Lung (tissue), 11 donors: ENCODE measurements at regions not wholly inside any gene's neighbourhood (a gene's known extent, or its start where the extent isn't known, plus 50 kb on each side); places are given as distances from the start of the nearest gene placed in this dataset.
A peak's percentile ranks its signal among the peaks of the same experiment; 100 is the strongest.

Experiments used
- ATAC-seq: fragments of 200-7000 bp; cut with Tn5 transposase; one replicate; pipeline ENCODE4 v1.9.1; 2020; ENCODE audit warnings: moderate number of reproducible peaks; ENCODE audit not compliant: insufficient read depth, low FRiP score
- DNase-seq, 3 donors: peaks; one replicate each; pipeline ENCODE4 v3.0.0-alpha.2; 2013 to 2017
- H3K27ac ChIP-seq, 2 donors: one replicate each; pipeline ENCODE4 v1.5.1; 2013; ENCODE audit warnings: mild to moderate bottlenecking in 2 of 2, moderate library complexity in 2 of 2, control low read depth in 1 of 2, inconsistent platforms in 1 of 2, low read depth in 1 of 2, low read length in 1 of 2
- H3K27me3 ChIP-seq, 3 donors: one replicate each; pipeline ENCODE4 v1.5.1; 2013; ENCODE audit warnings: low read length in 2 of 3; ENCODE audit not compliant: control insufficient read depth in 3 of 3, insufficient read depth in 3 of 3
- H3K36me3 ChIP-seq, 4 donors: one replicate each; pipeline ENCODE4 v1.5.1; 2013; ENCODE audit warnings: low read length in 4 of 4, mild to moderate bottlenecking in 1 of 4, moderate library complexity in 1 of 4; ENCODE audit not compliant: control insufficient read depth in 4 of 4, insufficient read depth in 4 of 4
- H3K4me1 ChIP-seq, 5 donors: one replicate each; pipeline ENCODE4 v1.5.1; 2013; ENCODE audit warnings: low read length in 5 of 5, mild to moderate bottlenecking in 2 of 5, moderate library complexity in 1 of 5; ENCODE audit not compliant: control insufficient read depth in 5 of 5, insufficient read depth in 5 of 5
- H3K4me3 ChIP-seq: one replicate; pipeline ENCODE4 v1.5.1; 2013; ENCODE audit warnings: mild to moderate bottlenecking, control low read depth, moderate library complexity
- H3K9ac ChIP-seq, 2 donors: one replicate each; pipeline ENCODE4 v1.5.1; 2013; ENCODE audit warnings: low read length in 2 of 2, control low read depth in 1 of 2; ENCODE audit not compliant: insufficient read depth in 1 of 2
- H3K9me3 ChIP-seq, 4 donors: one replicate each; pipeline ENCODE4 v1.5.1; 2013; ENCODE audit warnings: low read length in 3 of 4, mild to moderate bottlenecking in 1 of 4, moderate library complexity in 1 of 4; ENCODE audit not compliant: control insufficient read depth in 4 of 4, insufficient read depth in 3 of 4
- WGBS, 2 donors: extraction: QIAGEN DNeasy Blood & Tissue Kit; methylation state at CpG; one replicate each; pipeline ENCODE4 v1.1.7; 2013; 5-methylcytosine and 5-hydroxymethylcytosine counted together
- TF ChIP-seq, protein P1 (sequence below): IDR thresholded peaks from 2 replicates; pipeline ENCODE4 v1.5.1; 2012; ENCODE audit warnings: mild to moderate bottlenecking; ENCODE audit errors: control extremely low read depth, extremely low read depth
- donor health status: control.
- donor health status: control.
- donor health status: Bipolar disorder and iron deficiency.
- donor health status: healthy.
- donor health status: DM: yes; HTN: yes; CAD: no.

DNA sequence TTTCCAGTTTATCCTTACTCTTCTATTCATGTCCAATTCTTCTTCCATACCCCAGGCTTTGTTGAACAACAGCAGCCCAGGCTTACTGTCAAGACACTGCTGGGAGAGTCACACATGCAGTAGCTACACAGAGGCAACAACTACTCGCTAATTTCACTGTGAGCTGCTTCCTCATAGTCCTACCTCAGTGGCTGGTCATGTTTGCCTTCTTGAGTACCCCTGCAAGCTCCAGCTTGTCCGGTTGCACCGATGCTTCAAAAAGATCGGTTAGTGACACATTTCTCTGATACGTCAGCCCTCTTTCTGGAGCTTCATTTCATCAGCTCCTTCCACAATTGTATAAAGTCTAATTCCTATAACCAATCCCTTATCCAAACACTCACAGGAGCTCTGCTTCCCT, 246.7 kb upstream of the NFIA start:
- no peak overlapping the region for H3K27ac ChIP-seq
- H3K27me3 ChIP-seq, result no peaks in the 10 kb centered on the region

DNA sequence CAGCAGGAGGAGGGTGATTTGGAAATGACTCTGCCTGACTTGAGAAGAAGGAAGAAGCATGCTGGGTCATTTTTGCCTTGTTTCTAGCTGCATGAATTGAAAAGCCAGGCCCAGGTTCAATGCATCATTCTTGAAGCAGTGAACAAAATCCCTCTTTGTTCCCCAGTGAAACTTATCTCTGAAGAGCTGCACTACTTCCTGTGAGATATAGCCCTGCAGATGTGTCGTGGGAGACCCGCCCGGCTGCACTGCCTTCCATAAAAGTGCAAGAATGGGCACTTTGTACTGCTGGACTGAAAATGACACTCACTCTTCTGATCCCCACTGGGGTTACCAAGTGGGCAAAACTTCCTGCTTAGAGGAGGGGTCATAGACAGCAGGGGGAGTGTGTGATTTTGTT, 249.2 kb upstream of the NFIA start:
- H3K27me3 ChIP-seq, result no peaks in the 10 kb centered on the region
- H3K9me3 ChIP-seq, result no peaks in the 10 kb centered on the region
- H3K27ac ChIP-seq, result no peak overlapping the region
- H3K4me3 ChIP-seq, result no peak overlapping the region
- ATAC-seq (no peak), DNase-seq (peak; percentile 37 to 65 (median 44))
- H3K4me1 ChIP-seq, result peaks cover 0 to 15% (median 0%) of the 10 kb centered on the region in 5 donors
- H3K36me3 ChIP-seq, result no peaks in the 10 kb centered on the region
- WGBS, 2 donors, result 16 to 37% methylated on average over 3 of the region's 3 CpGs
- TF ChIP-seq, protein P1, sequence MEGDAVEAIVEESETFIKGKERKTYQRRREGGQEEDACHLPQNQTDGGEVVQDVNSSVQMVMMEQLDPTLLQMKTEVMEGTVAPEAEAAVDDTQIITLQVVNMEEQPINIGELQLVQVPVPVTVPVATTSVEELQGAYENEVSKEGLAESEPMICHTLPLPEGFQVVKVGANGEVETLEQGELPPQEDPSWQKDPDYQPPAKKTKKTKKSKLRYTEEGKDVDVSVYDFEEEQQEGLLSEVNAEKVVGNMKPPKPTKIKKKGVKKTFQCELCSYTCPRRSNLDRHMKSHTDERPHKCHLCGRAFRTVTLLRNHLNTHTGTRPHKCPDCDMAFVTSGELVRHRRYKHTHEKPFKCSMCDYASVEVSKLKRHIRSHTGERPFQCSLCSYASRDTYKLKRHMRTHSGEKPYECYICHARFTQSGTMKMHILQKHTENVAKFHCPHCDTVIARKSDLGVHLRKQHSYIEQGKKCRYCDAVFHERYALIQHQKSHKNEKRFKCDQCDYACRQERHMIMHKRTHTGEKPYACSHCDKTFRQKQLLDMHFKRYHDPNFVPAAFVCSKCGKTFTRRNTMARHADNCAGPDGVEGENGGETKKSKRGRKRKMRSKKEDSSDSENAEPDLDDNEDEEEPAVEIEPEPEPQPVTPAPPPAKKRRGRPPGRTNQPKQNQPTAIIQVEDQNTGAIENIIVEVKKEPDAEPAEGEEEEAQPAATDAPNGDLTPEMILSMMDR, result no peak
- H3K9ac ChIP-seq, result no peak overlapping the region

More for the DNA sequence above, 246.7 kb upstream of the NFIA start:
- H3K9ac ChIP-seq, result no peak overlapping the region
- H3K4me3 ChIP-seq, result no peak overlapping the region
- no peak for ATAC-seq
- TF ChIP-seq, protein P1, result no peak
- no peaks in the 10 kb centered on the region for H3K9me3 ChIP-seq
- WGBS, 2 donors, result 85 to 89% methylated on average over 5 of the region's 5 CpGs
- no peaks in the 10 kb centered on the region for H3K36me3 ChIP-seq
- peaks cover 0 to 15% (median 0%) of the 10 kb centered on the region in 5 donors for H3K4me1 ChIP-seq
- no peak for DNase-seq

DNA sequence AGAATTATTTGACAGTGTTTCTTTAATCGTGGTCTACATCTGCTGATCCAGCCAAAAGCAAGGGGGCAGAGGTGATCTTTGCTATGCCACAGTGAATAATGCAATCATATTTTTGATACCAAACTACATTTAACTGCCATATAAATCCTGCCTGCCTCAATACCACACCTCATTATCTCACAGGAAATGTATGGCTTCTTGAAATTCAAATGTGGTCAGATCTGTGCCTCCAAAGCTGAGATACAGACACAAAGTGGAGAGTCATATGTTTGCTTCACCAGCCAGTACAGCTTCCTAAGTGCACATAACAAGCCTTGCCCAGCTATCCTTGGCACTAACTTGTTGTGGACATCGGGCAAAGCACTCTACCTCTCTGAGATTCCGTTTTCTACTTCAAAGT, 250.0 kb upstream of the NFIA start:
- no peaks in the 10 kb centered on the region for H3K36me3 ChIP-seq
- H3K4me1 ChIP-seq, result peaks cover 0 to 15% (median 0%) of the 10 kb centered on the region in 5 donors
- TF ChIP-seq, protein P1, result no peak
- no peak overlapping the region for H3K4me3 ChIP-seq
- WGBS, 2 donors, result 21 to 43% methylated on average over 3 of the region's 3 CpGs
- H3K27ac ChIP-seq, result no peak overlapping the region
- H3K9me3 ChIP-seq, result no peaks in the 10 kb centered on the region
- no peak overlapping the region for H3K9ac ChIP-seq
- no peak for DNase-seq
- ATAC-seq, result no peak
- H3K27me3 ChIP-seq, result no peaks in the 10 kb centered on the region

DNA sequence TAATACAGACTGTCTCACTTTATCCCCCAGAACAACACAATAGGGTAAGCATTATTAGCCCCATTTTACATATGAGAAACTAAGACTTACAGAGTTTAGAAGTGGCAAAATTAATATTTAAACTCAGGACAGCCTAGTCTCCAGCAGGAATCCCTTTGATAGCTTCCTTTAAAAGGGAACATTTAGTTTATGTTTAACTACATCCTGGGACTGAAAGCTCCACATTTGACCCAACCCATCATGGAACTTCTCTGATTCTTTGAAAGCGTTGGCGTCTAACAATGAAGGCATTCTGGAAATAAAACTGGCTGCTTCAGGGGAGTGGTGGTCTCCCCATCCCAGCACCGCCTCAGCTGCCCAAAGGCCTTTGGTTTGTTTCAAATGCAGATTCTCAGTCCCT, 250.6 kb upstream of the NFIA start:
- ATAC-seq (no peak), DNase-seq (no peak)
- Histone ChIP-seq H3K9me3 (no peaks in the 10 kb centered on the region), H3K27ac (no peak overlapping the region), H3K27me3 (no peaks in the 10 kb centered on the region), H3K4me3 (no peak overlapping the region), H3K9ac (no peak overlapping the region), H3K4me1 (peaks cover 0 to 15% (median 0%) of the 10 kb centered on the region in 5 donors), H3K36me3 (no peaks in the 10 kb centered on the region)
- WGBS, 2 donors, result 84 to 89% methylated on average over 3 of the region's 3 CpGs
- TF ChIP-seq, protein P1, result no peak
